ENCODE measurements at regions not wholly inside any gene's neighbourhood (a gene's known extent, or its start where the extent isn't known, plus 50 kb on each side); places are given as distances from the start of the nearest gene placed in this dataset.

- in situ Hi-C loops (cut with HindIII; ENCODE audit: low sequenced_read_pairs) = no loop called here
- no peak overlapping the region for H3K4me3 ChIP-seq (ENCODE audit: low read depth, low read length)
- no peak for TF ChIP-seq CTCF (IDR thresholded peaks at IDR 0.05; ENCODE audit: low read depth, low read length, missing control alignments)
- no peak for DNase-seq (ENCODE audit: low read depth)
Observed at GRCh38 chr3:146832857-146833458, 227.8 kb upstream of the PLSCR5 start.

GRCh38 chr3:146831659-146832058 is 226.5 kb upstream of the PLSCR5 start:
- in situ Hi-C loops (cut with HindIII; ENCODE audit: low sequenced_read_pairs) = no loop called here
- H3K4me3 ChIP-seq (ENCODE audit: low read depth, low read length) = no peak overlapping the region
- DNase-seq (ENCODE audit: low read depth) = no peak
- no peak for TF ChIP-seq CTCF (IDR thresholded peaks at IDR 0.05; ENCODE audit: low read depth, low read length, missing control alignments)

DNA sequence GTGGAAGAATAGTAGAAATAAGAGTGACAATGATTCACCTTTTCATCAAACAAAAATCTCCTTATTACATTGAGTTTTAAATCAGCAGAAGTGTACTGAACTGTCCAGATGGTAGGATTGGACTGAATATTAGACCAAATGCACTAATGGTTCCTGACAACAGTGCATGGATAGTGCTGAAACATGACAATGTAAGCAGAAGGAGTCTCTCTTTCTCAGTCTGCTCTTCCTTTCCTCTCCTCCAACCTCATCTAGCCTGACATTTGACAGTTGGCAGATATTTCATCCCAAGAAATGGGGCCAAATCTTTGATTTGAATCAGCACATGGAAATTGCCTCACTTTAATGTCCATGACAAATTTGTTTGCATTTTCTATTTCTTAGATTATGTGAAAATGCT is 225.1 kb upstream of the PLSCR5 start:
- DNase-seq (ENCODE audit: low read depth) = no peak
- no peak overlapping the region for H3K4me3 ChIP-seq (ENCODE audit: low read depth, low read length)
- in situ Hi-C loops (cut with HindIII; ENCODE audit: low sequenced_read_pairs) = no loop called here

GRCh38 chr3:146827836-146828235 is 222.7 kb upstream of the PLSCR5 start:
- DNase-seq (ENCODE audit: low read depth) = no peak
- no peak for TF ChIP-seq CTCF (IDR thresholded peaks at IDR 0.05; ENCODE audit: low read depth, low read length, missing control alignments)
- in situ Hi-C loops (cut with HindIII; ENCODE audit: low sequenced_read_pairs) = no loop called here
- H3K4me3 ChIP-seq (ENCODE audit: low read depth, low read length) = no peak overlapping the region

More for the DNA sequence above, 225.1 kb upstream of the PLSCR5 start:
- no peak for TF ChIP-seq CTCF (IDR thresholded peaks at IDR 0.05; ENCODE audit: low read depth, low read length, missing control alignments)

DNA sequence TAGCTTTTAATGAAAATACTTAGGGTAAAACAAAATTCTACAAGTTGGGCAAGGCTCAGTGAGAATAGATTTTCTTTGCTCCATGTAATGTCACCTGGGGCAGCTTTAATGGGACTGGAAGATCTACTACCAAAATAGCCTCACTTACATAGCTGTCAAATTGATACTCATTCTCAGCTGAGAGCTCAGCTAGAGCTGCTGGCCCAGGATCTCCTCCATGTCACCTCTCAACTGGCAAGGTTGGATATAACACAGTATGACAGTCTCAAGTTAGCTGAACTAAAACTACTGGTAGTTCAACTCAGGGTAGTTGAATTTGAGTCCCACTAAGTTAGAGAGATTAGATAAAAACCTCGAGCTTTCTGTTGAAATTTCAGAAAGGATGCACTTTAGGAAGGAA is 218.5 kb upstream of the PLSCR5 start:
- no peak for DNase-seq (ENCODE audit: low read depth)
- H3K4me3 ChIP-seq (ENCODE audit: low read depth, low read length) = no peak overlapping the region
- no peak for TF ChIP-seq CTCF (IDR thresholded peaks at IDR 0.05; ENCODE audit: low read depth, low read length, missing control alignments)
- in situ Hi-C loops (cut with HindIII; ENCODE audit: low sequenced_read_pairs) = loop anchor here (25.0 kb wide), 1 partner anchor 564 kb away; no protein-coding TSS in a partner anchor

DNA sequence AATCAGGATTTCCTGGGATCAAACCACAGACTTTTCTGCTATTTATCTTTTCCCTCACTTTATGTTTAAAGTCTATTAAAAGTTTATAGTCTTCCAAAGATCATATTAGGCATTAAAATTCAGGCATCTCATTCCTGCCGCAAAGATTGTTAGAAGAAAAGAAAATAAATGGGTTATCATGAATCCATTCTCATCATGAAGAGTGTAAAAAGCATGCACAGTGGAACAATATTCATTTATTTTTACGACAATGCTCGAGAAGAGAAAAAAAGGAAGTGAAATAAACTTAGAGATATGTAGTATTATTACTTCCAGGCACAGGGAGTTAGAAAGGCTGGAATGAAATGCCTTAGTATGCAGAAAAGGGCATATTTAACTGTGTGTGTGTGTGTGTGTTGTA is 213.7 kb upstream of the PLSCR5 start:
- H3K4me3 ChIP-seq (ENCODE audit: low read depth, low read length) = no peak overlapping the region
- DNase-seq (ENCODE audit: low read depth) = no peak
- no peak for TF ChIP-seq CTCF (IDR thresholded peaks at IDR 0.05; ENCODE audit: low read depth, low read length, missing control alignments)
- in situ Hi-C loops (cut with HindIII; ENCODE audit: low sequenced_read_pairs) = loop anchor here (25.0 kb wide), 1 partner anchor 568 kb away; no protein-coding TSS in a partner anchor
